BLaER1 (cell line): ENCODE measurements at regions not wholly inside any gene's neighbourhood (a gene's known extent, or its start where the extent isn't known, plus 50 kb on each side); places are given as distances from the start of the nearest gene placed in this dataset.

Experiments
- H3K27ac ChIP-seq: shearing (Covaris generic); formaldehyde crosslinking; 2 replicates; pipeline ENCODE4 v1.8.1; 2022
- H3K27me3 ChIP-seq: shearing (Covaris generic); formaldehyde crosslinking; 2 replicates; pipeline ENCODE4 v1.8.1; 2022
- H3K36me3 ChIP-seq: shearing (Covaris generic); formaldehyde crosslinking; 2 replicates; pipeline ENCODE4 v1.8.1; 2022
- H3K4me1 ChIP-seq: shearing (Covaris generic); formaldehyde crosslinking; 2 replicates; pipeline ENCODE4 v1.8.1; 2022
- H3K4me2 ChIP-seq: shearing (Covaris generic); formaldehyde crosslinking; 2 replicates; pipeline ENCODE4 v1.8.1; 2022
- H3K4me3 ChIP-seq: shearing (Covaris generic); formaldehyde crosslinking; 2 replicates; pipeline ENCODE4 v1.8.1; 2022
- H3K9ac ChIP-seq: shearing (Covaris generic); formaldehyde crosslinking; 2 replicates; pipeline ENCODE4 v1.8.1; 2022
- H3K9me3 ChIP-seq: shearing (Covaris generic); formaldehyde crosslinking; 2 replicates; pipeline ENCODE4 v1.8.1; 2022
- H4K20me1 ChIP-seq: shearing (Covaris generic); formaldehyde crosslinking; 2 replicates; pipeline ENCODE4 v1.8.1; 2022
- Cebpa-rat ChIP-seq: shearing (Covaris generic); IDR thresholded peaks from 2 replicates; pipeline ENCODE4 v1.8.1; 2022

DNA sequence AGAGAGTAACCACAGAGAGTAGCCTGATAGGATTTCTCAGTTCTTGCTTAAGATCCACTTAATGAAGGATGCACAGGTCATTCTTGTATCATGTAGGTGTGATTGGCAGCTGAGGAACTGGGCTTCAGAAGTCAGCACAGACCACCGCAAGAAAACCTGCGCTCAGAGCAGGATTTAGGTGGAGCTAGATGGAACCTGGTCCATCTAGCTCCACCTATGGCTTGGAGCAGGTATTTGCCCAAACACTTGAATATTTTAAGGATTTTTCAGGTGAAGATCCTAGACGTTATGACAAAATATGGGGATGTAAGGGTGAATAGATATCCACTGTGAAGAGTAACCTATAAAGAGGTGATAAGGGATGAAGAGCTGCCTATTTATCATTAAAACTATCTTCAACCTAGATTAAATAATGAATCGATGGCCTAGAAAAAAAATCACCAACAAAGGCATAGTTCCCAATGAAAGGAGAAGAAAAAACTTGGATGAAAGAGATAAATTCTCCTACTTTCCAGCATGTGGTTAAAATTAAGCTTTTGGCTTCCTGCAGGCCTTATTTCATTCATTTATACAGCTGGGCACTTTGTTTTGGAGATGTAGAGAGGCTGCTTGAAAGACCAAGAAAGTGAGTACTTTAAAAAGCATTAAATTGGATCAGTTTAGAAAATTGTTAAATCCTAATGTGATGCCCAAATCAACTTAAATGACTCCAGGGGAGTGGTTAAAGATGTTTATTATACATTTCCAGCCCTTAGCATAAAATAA lies 778.4 kb upstream of the GJE1 start:
- TF ChIP-seq Cebpa-rat: no peak
- H3K9ac ChIP-seq: no peak overlapping the region
- no peaks in the 10 kb centered on the region for H4K20me1 ChIP-seq
- no peak overlapping the region for H3K4me2 ChIP-seq
- peaks cover 7% of the 10 kb centered on the region for H3K9me3 ChIP-seq
- no peak overlapping the region for H3K27ac ChIP-seq
- H3K4me3 ChIP-seq: no peak overlapping the region
- H3K4me1 ChIP-seq: no peaks in the 10 kb centered on the region
- H3K36me3 ChIP-seq: no peaks in the 10 kb centered on the region
- H3K27me3 ChIP-seq: no peaks in the 10 kb centered on the region

DNA sequence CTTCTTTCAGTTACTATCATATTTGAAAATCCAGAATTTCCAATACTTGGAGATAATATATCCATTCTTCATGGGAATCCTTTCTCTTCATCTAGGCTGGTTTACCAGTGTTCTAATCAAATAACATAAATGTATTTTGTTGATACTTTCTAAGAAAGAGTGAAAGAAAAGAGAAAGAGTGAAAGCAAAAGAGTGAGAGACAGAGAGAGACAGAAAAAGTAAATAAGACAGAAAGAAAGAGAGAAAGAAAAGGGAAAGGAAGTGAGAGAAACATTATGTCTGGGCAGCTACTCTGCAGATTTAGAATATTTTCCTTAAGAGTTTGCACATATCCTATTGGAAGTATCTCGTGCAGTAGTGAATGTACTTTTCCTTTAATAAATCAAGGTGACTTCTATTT lies 781.0 kb upstream of the GJE1 start:
- Histone ChIP-seq H3K9me3 (no peaks in the 10 kb centered on the region), H3K36me3 (no peaks in the 10 kb centered on the region), H3K27me3 (no peaks in the 10 kb centered on the region), H4K20me1 (no peaks in the 10 kb centered on the region), H3K9ac (no peak overlapping the region), H3K4me1 (no peaks in the 10 kb centered on the region), H3K4me2 (no peak overlapping the region), H3K27ac (no peak overlapping the region), H3K4me3 (no peak overlapping the region)
- TF ChIP-seq Cebpa-rat: no peak

GRCh38 chr6:141349710-141350109 lies 783.0 kb upstream of the GJE1 start:
- H3K27ac ChIP-seq: no peak overlapping the region
- no peaks in the 10 kb centered on the region for H3K9me3 ChIP-seq
- no peaks in the 10 kb centered on the region for H3K36me3 ChIP-seq
- no peaks in the 10 kb centered on the region for H4K20me1 ChIP-seq
- H3K4me2 ChIP-seq: no peak overlapping the region
- H3K4me1 ChIP-seq: no peaks in the 10 kb centered on the region
- H3K27me3 ChIP-seq: no peaks in the 10 kb centered on the region
- TF ChIP-seq Cebpa-rat: no peak
- no peak overlapping the region for H3K9ac ChIP-seq
- no peak overlapping the region for H3K4me3 ChIP-seq

DNA sequence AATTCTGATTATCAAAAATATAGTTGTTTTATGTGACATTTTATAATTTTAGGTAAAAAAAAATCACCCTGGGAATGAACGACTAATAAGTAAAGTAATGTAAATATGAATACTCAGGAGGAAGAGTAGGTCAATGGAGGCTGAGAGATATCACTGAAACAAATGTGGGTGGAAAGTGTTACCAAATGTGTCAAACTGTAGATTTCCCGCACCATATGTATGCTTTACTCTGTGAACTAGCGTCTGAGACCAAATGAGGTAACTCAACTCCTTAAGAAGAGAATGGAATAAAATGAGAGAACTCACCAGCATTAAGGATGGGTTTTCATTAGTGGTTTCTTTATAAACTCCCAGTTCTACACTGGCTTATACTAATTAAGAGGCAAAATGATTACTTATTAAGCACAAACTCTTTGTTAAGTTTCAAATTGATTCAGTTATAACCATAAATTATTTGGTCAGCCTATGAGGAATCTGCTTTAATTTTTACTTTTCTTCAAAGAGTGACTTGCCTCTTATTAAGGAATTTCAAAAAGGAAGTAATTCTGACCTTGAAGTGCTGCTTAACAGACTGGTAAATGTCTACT lies 784.7 kb upstream of the GJE1 start:
- Histone ChIP-seq H3K4me2 (no peak overlapping the region), H4K20me1 (no peaks in the 10 kb centered on the region), H3K9ac (no peak overlapping the region), H3K4me3 (no peak overlapping the region), H3K27ac (no peak overlapping the region), H3K27me3 (no peaks in the 10 kb centered on the region), H3K36me3 (no peaks in the 10 kb centered on the region), H3K9me3 (no peaks in the 10 kb centered on the region), H3K4me1 (no peaks in the 10 kb centered on the region)
- no peak for TF ChIP-seq Cebpa-rat

DNA sequence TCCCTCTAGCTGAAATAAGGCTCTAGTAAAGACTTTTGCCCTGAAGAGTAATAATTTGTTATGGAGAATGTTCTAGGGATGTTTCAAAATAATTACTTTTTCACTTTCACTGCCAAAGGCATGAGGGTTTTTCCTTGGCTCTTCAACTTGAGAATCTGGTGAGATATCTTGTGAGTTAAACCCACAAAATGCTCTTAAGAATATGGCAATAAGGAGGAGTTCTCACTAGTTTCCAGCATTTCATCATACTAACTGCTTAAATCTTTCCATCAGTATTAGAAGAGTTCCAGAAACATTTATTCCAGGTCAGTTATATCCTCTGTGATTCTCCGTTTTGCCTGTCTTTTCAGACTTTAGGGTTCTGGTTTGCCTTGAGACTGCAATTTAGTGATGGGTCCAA lies 785.6 kb upstream of the GJE1 start:
- H3K9me3 ChIP-seq: no peaks in the 10 kb centered on the region
- no peaks in the 10 kb centered on the region for H3K4me1 ChIP-seq
- no peak overlapping the region for H3K27ac ChIP-seq
- no peaks in the 10 kb centered on the region for H3K36me3 ChIP-seq
- H3K27me3 ChIP-seq: no peaks in the 10 kb centered on the region
- no peak for TF ChIP-seq Cebpa-rat
- H3K4me2 ChIP-seq: no peak overlapping the region
- no peak overlapping the region for H3K9ac ChIP-seq
- H3K4me3 ChIP-seq: no peak overlapping the region
- H4K20me1 ChIP-seq: no peaks in the 10 kb centered on the region

- Histone ChIP-seq H3K27ac (no peak overlapping the region), H3K27me3 (no peaks in the 10 kb centered on the region), H3K4me1 (no peaks in the 10 kb centered on the region), H3K9me3 (no peaks in the 10 kb centered on the region), H4K20me1 (no peaks in the 10 kb centered on the region), H3K9ac (no peak overlapping the region), H3K4me2 (no peak overlapping the region), H3K4me3 (no peak overlapping the region), H3K36me3 (no peaks in the 10 kb centered on the region)
- no peak for TF ChIP-seq Cebpa-rat
These were observed 786.2 kb upstream of the GJE1 start for GRCh38 chr6:141346535-141346934.

DNA sequence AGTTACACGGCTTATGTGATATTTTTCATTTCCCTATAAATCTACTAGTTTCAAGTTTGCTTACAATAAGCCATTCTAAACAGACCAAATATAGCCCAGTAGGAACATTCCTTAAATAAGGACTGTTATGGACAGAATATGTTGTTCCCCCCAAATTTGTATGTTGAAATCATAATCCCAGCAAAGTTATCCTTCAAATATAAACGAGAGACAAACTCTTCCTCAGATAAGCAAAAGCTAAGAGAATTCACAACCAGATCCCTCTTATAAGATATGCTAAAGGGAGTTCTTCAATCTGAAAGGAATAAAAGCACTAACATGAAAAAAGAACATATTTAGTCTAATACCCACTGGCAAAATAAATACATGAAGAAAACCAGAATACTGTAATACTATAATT lies 795.5 kb upstream of the GJE1 start:
- H3K27ac ChIP-seq: no peak overlapping the region
- no peaks in the 10 kb centered on the region for H3K27me3 ChIP-seq
- no peak overlapping the region for H3K4me2 ChIP-seq
- no peaks in the 10 kb centered on the region for H3K9me3 ChIP-seq
- H3K4me3 ChIP-seq: no peak overlapping the region
- no peak for TF ChIP-seq Cebpa-rat
- H3K9ac ChIP-seq: no peak overlapping the region
- H4K20me1 ChIP-seq: no peaks in the 10 kb centered on the region
- no peaks in the 10 kb centered on the region for H3K36me3 ChIP-seq
- no peaks in the 10 kb centered on the region for H3K4me1 ChIP-seq

DNA sequence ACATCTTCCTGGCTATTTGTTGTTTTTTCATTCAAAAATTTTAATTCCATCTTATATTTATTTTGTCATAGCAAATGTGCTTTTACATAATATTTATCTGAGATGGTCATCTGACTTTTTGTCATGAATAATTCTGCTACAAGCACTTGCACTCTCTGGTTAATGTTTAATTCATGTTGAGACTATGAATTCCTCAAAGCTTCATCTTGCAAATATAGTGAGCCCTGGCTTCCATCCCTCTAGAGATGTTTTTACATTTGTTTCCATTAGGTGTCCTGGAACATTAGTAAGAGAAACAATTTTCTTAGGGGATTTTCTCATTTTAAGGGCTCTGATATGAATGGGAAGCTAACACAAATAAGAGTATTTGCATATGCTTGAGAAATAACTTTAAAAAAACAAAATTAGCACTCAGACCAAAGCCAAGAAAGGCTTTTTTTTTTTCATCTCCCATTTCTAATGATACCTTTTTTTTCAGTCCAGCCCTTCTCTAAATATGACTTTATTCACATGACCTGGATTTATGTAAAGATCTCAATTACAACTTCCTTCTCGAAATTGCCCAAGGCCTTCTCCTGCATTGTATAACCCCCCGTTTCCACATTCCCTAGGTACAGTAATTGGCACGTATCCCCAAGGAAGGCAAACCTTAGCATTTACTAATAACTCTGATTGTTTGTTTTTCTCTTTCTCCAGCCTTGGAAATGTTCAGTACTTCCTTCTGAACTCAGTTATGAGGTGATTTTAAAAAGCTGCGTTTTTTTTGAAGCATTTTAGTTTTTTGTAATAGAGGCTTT lies 797.0 kb upstream of the GJE1 start:
- no peaks in the 10 kb centered on the region for H4K20me1 ChIP-seq
- no peak for TF ChIP-seq Cebpa-rat
- H3K4me2 ChIP-seq: no peak overlapping the region

DNA sequence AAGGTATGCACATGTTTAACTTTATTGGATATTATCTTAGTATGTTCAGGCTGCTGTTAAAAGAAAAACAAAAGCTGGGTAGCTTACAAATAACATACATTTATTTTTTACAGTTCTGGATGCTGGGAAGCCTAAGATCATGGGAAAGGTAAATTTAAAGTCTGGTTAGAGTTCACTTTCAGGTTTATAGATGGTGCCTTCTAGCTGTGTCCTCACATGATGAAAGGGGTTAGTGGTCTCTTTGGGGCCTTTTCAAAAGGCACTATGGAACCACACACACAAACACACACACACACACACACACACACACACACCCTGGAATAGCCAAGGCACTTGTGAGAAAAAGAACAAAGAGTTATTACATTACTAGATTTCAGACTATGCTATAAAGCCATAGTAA lies 805.8 kb upstream of the GJE1 start:
- Histone ChIP-seq H3K9me3 (no peaks in the 10 kb centered on the region), H4K20me1 (no peaks in the 10 kb centered on the region), H3K36me3 (no peaks in the 10 kb centered on the region), H3K4me2 (no peak overlapping the region), H3K27me3 (no peaks in the 10 kb centered on the region), H3K27ac (no peak overlapping the region), H3K9ac (no peak overlapping the region), H3K4me3 (no peak overlapping the region), H3K4me1 (no peaks in the 10 kb centered on the region)
- no peak for TF ChIP-seq Cebpa-rat

More for the DNA sequence above, 797.0 kb upstream of the GJE1 start:
- no peaks in the 10 kb centered on the region for H3K27me3 ChIP-seq
- H3K36me3 ChIP-seq: no peaks in the 10 kb centered on the region
- H3K4me1 ChIP-seq: no peaks in the 10 kb centered on the region
- H3K27ac ChIP-seq: no peak overlapping the region
- no peak overlapping the region for H3K9ac ChIP-seq
- H3K9me3 ChIP-seq: no peaks in the 10 kb centered on the region
- H3K4me3 ChIP-seq: no peak overlapping the region

DNA sequence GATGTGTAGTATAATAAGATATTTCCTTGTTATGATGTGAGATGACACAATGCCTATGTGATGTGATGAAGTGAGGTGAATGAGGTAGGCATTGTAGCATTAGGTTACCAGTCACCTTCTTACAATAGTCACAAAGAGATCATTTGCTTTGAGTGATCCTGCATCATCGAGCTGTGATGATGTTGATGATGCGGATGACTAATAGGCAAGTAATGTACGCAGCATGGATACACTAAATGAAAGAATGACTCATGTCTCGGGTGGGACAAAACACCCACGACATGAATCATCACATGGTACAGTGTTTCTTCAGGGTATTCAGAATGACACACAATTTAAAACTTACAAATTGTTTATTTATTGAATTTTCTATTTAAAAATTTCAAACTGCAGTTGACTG lies 806.3 kb upstream of the GJE1 start:
- Histone ChIP-seq H3K9ac (no peak overlapping the region), H3K4me3 (no peak overlapping the region), H4K20me1 (no peaks in the 10 kb centered on the region), H3K36me3 (no peaks in the 10 kb centered on the region), H3K4me1 (no peaks in the 10 kb centered on the region), H3K27me3 (no peaks in the 10 kb centered on the region), H3K9me3 (no peaks in the 10 kb centered on the region), H3K27ac (no peak overlapping the region), H3K4me2 (no peak overlapping the region)
- TF ChIP-seq Cebpa-rat: no peak
